GM19463 (cell line): ENCODE measurements at regions not wholly inside any gene's neighbourhood (a gene's known extent, or its start where the extent isn't known, plus 50 kb on each side); places are given as distances from the start of the nearest gene placed in this dataset.

Experiments
- ATAC-seq: cut with Tn5 transposase; IDR thresholded peaks from one replicate; pipeline ENCODE4 v1.9.1; 2021; ENCODE audit warnings: mild to moderate bottlenecking, moderate library complexity; ENCODE audit not compliant: unreplicated experiment

DNA sequence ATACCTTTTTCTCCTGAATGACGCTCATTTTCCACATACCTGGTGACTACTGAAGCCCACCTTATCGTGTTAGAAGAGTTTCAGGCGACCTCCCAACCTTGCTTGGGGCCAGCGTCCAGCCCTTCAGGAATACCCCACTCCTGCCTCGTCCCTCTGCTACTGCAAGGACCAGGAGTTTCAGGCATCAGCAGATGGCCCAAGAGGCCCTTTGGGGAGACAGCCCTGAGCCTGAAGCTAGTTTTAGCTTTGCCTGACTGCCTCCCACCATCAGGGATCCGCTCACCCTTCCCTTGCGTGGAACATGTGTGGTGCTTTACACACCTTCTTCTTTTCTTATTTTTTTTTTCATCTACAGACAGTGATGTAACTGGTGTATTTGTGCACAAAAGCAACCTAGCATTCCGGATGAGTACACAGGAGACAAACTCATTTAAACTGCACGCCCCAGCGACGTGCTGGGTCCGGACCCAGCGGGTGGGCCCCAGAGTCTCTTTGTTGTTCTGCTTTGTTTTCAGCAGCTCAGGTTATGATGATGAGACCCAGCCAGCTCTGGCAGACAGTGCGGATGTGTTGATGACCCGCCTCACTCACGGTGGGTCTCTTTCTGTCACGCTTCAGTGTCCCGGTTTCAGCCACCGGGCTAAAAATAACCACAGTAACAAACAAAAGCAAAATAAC, 242.4 kb downstream of the C16orf95 start:
- no peak for ATAC-seq

DNA sequence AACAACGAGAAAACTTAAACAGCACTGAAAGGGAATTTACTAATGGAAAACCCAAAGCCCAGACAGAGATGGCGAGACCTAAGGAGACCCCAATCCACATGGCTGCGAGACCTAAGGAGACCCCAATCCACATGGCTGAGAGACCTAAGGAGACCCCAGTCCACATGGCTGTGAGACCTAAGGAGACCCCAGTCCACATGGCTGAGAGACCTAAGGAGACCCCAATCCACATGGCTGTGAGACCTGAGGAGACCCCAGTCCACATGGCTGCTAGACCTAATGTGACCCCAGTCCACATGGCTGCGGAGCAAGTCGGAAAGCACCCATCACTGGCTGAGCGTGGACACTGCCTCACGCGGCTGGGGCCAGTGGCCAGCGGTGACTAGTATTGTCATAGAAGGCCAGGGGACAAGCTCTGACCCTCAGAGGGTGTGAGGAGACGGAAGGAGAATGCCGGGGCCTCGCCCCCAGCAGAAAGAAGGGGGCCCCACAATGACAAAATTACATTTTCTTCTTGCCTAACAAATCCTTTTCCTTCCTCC, 241.8 kb downstream of the C16orf95 start:
- ATAC-seq: no peak

DNA sequence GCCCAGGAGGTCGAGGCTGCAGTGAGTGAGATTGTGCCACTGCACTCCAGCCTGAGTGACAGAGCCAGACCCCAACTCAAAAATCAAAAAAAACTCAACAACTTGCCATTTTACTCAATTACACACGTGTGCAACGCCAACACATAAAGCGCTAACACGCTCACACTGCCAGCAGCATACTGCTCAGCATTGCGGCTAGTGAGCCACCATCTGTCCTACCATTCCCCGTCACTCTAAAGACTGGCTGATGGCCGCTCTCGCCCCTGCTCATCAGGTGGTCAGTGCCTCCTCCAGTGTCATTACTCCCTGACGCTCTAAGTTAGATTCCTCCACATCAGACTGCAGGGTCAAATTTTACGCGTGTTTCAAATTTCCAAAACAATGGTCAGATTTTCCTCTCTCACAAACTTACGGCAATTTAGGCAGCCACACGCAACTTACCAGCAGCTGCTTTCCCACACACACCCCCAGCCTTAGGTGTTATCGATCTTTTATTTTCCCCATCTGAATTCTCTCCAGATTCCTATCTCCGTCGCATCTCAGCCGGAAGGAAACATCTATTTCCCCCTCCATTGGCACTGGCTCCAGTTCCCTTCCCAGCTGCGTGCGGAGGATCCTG, 240.8 kb downstream of the C16orf95 start:
- ATAC-seq: no peak

DNA sequence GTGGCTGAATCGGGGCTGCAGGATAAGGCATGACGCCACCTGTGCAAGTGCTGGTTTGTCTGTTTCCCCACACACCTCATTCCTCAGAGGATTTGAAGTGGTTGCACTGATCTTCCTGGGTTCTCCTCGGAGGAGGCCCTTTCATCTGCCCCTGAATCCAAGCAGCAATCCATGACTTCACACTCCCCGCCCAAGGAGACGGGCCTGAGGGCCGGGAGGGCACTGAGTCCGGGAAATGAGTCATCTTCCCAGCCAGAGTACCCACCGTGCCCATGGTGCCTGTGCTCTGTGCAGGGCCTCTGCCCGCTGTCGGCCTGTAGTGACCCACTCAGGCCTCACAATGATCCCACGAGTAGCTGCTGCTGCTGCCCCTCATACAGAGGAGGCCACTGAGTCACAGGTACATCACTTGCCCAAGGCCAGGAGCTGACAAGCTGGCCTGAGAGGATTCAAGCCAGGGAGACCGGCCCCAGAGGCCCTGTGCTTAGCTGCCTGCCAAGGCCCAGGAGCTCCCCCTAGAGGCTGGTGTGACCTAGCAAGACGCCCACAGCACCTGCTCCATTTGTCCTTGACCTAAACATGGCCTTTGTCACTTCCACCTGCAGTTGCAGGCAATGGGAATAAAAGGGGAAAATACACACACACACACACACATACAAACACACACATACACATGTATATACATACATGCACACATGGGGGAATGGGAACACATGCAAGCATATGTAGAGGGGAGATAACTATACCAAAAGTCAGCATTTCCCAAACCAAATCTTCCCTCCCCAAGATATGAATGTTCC, 240.0 kb downstream of the C16orf95 start:
- ATAC-seq: no peak

DNA sequence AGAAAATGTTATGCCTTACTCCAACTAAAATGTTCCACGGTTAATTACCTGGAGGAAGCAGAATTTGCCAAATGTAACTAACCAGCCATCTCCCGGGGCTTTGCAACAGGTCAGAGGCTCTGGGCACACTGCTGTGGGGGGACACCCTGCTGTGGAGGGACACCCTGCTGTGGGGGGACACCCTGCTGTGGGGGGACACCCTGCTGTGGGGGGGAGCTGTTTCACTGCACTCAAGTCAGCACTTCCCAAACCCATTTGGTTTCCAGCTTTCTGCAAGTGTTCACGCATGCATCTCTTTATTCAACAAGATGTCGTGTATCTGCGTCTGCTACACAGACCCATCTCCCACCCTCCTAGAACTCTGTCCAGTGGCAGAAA, 239.5 kb downstream of the C16orf95 start:
- no peak for ATAC-seq

DNA sequence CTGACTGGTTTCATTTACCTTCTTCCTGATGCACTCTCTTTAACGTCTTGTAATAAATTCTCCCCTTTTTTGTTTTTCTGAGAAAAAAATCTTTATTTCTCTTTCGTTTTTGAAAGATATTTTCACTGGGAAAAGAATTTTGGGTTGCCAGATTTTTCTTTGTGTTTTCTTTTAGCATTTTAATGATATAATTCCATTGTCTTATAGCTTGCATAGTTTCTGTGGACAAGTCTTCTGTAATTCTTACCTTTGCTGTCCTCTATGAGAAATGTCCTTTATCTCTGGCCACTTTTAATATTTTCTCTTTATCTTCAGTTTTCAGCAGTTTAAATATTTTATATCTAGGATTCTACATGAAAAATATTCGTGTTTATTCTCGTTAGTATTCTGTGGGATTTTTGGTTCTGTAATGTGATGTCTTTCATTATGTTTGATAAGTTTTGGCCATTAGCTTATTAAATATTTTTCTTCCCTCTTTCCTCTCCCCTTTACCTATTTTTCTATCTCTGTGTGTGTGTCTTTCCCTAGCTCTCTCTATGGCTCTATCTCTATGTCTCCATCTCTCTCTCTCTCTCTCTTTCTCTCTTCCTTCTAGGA, 236.5 kb downstream of the C16orf95 start:
- ATAC-seq: no peak

DNA sequence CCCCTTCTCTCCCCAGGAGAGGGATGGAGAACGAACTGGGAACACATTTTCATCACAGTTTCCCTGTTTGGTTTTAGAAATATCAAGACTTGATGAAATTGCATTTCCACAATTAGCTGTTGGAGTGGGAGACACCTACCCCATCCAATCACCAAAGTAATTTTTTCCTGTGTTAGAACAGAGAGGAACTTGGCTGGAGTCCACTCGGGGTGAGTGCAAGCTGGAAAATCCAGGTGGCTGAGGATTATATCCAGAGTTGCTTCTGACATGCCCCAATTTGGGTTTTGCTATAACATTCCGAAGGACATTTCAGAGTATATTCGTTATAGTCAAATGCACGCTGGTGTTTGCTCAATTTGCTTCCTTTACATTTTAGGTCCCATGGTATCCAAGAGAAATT, 231.8 kb downstream of the C16orf95 start:
- ATAC-seq: no peak

DNA sequence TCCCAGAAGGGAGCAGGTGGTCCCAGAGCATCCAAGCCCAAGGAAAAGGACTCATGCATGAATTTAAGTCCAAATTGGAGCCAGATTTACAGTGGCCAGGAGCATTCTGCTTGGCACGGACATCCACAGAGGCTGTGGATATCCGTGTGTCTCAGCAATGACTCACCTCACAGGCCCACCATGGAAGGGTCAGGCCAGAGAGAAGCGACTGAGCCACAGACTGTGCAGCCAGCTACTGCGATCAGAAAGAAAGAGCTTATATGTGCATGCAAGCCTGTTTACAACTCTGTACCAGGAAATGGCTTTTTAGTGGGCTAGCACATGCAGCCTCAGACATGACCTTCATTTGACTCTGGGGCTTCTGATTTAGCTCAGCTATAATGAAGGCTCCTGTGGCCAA, 231.0 kb downstream of the C16orf95 start:
- no peak for ATAC-seq

DNA sequence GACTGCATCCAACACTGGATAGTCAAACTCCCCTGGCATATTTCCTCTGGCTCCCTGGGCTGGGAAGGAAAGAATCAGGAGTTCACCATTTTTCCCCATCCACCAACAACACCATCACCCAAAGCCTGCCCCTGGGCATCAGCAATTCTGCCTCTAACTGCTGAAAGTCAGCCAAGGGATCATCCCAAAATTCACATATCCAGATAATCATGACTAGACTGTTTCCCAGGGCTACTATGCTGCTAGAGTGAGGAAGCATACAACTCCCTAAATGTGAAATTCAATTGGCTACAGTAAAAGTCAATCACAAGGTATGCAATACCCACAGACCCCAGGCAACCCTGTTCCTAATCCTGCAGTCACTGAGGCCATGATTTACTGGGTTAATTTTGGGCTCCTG, 230.6 kb downstream of the C16orf95 start:
- no peak for ATAC-seq

DNA sequence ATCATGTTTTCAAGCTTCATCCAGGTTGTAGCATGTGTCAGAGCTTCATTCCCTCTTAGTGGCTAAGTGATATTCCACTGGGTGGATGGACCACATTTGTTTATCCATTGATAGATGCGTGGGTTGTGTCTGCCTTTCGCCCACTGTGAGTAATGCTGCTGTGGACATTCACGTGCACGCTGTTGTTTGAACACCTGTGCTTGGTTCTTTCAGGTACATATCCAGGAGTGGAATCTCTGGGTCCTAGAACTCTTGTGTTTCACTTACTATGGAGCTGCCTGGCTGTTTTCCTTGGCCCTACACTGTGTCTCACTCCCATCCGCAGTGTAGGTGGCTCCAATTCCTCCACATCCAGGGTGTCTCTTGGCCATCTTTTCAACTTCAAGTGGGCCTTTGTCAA, 224.2 kb downstream of the C16orf95 start:
- ATAC-seq: no peak

DNA sequence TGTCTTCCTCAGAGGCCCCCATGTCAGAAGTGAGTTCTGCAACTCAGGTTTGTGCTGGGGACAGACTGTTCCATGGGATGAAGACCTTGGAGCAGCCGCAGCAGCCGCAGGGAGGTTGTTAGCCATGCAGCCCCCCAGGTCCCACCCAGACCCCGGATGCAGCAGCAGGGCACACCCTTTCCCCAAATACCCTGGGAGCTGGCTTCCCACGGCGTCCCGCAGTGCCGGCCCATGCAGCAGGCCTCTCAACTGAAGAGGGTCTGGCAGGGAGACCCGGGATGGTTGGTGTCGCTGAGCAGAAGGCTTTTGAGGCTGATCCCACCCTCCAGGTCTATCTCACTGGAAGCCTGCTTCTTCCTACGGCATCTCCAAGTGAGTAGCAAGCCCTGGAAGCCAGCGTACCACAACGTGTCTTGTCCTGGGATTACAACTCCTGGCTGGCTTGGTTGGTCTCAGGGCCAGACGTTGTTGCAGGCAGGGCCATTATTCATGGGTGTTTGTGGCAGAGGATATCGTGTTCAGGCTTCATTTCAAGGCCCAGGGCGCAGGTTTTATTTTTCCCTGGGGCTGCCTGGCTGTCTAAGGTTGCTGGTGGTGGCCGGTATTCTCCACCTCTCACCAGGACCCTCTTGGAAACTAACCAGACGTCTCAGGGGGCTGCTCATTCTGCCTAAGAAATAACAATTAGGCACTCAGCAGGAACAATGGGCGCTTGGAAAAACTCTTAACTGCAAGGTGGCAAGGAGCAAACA, 223.2 kb downstream of the C16orf95 start:
- ATAC-seq: no peak

DNA sequence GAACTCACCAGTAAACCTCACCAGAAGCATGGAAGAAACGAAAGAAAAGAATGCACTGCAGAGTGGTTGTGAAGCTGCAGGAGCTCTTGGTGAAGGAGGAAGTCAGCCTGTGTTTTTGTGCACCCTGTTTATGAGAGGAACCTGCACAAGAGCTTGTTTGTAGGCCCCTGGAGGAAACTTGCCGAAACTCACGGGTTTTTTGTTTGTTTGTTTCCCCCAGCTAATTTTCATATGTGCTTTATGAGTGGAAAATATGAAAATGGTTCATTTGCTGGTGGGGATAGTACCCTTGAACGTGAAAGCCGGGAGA, 222.7 kb downstream of the C16orf95 start:
- ATAC-seq: no peak

DNA sequence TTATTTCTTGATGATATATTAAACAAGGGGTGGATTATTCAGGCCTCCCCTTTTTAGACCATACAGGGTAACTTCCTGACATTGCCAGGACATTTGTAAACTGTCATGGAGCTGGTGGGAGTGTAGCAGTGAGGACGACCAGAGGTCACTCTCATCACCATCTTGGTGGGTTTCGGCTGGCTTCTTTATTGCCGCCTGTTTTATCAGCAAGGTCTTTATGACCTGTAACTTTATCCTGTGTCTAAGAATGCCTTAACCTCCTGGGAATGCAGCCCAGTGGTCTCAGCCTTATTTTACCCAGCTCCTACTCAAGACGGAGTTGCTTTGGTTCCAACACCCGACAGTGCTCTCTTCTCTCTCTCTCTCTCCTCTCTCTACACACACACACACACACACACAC, 221.9 kb downstream of the C16orf95 start:
- ATAC-seq: no peak

DNA sequence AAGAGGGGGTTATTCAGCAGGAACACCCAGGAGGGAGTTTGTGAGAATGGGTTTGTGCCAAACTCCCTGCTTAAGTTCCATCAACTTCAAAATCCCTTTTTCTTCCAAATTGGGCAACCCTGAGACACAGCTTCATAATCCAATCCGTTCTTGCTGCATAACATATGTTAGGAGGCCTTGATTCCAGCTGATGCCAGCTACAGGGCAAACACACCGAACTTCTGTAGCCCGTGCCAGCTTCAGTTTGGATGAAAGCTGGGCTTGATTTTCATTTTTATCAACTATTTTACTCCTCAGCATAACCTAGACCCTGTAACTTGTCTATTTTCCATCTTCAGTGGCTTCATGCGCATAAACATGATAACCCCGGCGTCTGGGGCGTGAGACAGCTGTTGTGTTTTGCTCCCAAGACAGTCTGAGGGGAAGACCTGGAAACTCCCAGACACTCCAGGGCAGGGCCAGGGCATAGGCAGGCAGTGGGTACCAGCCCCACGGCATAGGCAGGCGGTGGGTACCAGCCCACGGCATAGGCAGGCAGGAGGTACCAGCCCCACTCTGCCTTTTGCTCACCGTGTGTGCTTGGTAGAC, 220.4 kb downstream of the C16orf95 start:
- no peak for ATAC-seq

DNA sequence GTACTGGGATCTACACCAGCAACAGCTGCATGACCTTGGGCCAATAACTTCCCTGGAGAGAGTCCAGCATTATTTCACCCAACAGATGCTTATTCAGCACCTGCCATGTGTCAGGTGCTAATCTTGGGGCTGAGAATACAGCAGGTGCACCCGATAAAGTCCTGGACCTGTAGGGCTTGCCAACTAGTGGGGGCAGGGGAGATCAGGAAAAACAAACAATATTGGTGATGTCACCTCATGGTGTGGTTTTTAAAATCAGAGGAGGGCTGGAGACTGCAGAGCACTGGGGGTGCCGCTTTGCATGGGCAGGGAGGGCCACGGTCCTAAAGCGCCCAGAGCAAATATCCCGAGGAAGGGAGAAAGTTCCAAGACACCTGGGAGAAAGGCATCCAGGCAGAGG, 218.8 kb downstream of the C16orf95 start:
- ATAC-seq: no peak

DNA sequence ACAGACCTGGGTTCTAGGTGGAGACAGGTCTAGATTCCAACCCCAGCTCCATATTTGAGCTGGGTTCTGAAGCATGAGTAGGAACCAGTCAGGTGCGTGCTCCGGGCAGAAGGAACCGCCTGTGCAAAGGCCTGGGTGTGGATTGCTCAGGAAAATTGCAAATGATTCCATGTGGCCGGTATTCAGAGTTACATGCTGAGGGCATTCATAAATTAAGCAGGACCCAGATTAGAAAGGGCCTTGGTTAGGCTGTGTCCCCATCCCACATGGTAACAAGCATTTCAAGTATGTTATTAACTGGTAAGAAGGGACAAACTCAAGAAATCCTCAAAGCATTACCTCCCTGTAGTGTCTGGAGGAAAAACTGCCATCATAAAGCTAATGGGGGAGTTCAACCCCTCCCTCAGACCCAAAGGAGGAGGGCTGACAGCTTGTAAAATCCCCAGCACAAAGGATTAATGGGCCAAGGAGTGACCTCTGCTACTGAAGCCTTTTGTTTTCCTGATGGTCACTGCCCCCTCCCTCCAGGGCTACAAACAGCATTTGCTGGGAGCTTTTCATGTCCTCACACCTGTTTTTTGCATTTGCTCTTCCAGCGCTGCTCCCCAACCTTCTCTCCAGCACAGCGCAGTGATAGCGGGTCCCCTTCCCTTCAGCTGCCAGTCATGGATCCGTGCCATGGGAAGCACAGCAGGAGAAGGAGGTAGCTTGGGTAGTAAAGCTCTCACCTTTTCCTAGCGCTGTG, 218.0 kb downstream of the C16orf95 start:
- no peak for ATAC-seq

DNA sequence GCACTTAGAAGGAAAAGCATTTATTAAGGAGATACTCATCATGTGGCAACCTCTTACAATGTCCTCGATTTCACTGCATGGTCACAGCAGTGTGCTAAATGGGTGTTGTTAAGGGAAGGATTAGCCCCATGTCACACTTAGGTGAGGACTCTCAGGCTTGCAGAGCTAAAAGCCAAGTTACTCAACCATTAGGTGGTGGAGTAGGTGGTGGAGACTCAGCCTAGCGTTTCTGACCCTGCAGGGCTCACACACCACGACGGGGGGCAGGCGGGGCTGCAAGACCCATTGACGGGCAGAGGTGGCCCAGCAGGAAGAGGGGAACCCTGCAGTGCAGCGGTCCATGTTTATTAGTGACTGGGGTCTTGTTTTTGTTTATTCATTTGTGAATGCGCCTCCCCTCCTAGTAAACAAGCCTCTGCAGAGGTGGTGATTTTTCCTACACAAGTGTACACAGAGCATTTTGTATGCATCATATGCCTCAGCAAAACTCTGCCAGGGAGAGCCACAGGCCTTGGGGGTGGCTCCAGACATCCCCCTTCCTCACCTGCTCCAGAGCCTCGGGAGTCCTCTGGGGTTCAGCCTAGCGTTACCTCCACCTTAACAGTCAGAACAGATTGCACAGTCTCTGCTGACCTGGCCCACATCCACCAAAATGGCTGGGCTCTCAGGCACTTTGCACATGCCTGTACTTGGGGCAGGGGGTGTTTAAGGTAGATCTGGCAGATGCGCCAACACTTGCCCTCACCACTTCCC, 216.7 kb downstream of the C16orf95 start:
- no peak for ATAC-seq

DNA sequence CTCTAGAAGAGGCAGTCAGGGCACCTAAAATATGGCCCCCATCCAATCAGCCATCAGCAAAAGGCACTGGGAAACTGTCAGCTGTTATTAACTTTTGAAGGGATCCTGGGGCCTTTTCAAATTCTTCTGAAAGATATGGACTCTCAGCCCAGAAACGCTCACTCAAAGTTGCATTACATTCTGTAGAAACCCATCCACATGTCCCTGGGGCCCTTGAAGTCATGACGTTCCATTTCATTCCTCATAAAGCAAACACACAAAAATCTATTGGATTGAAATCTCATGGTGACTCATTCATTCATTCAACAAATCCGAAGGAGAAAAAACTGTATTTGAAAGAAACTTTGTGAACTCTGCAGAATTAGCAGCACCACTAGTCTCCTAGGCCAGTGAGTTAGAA, 215.3 kb downstream of the C16orf95 start:
- no peak for ATAC-seq

DNA sequence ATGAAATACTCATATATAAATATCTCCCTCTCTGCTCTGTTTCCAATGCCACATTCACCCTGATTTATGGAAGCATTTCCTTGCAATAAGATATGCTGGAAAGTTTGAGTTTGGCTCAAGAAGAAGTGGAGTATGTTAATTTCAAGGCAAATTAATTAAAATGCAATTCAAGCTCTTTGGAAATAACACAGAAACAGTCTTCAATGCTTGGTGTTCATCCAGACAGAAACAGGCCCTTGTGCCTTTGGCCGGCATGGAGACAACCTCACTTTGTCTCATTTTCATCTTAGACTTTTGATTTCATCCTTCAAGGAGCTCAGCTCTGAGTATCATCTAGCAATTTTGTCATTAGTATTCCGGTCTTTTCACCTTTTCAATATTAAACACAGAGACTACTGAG, 210.0 kb downstream of the C16orf95 start:
- no peak for ATAC-seq
